ENCODE measurements at regions not wholly inside any gene's neighbourhood (a gene's known extent, or its start where the extent isn't known, plus 50 kb on each side); places are given as distances from the start of the nearest gene placed in this dataset.
A peak's percentile ranks its signal among the peaks of the same experiment; 100 is the strongest.

- Histone ChIP-seq H3K18ac (ENCODE audit: insufficient read length, low read depth, low read length) (no peak overlapping the region), H2AFZ (ENCODE audit: low read length) (no peak overlapping the region), H3K27me3 (ENCODE audit: insufficient read depth, low read length) (no peaks in the 10 kb centered on the region), H2BK20ac (ENCODE audit: low read depth, low read length, poor library complexity, severe bottlenecking) (no peak overlapping the region), H3K4me1 (ENCODE audit: insufficient read depth, low read length) (no peaks in the 10 kb centered on the region), H3K56ac (ENCODE audit: insufficient read length, low read depth, low read length) (no peak overlapping the region), H4K5ac (ENCODE audit: insufficient read length, low read depth, low read length) (no peak overlapping the region), H2BK120ac (ENCODE audit: low read depth, low read length, poor library complexity, severe bottlenecking) (no peak overlapping the region), H4K20me1 (ENCODE audit: control insufficient read depth, insufficient read depth, insufficient read length) (no peaks in the 10 kb centered on the region), H3K23ac (ENCODE audit: insufficient read length, low read depth, low read length) (no peak overlapping the region), H3K9me3 (ENCODE audit: control insufficient read depth, low read depth, low read length) (no peaks in the 10 kb centered on the region), H4K91ac (ENCODE audit: insufficient read length, low read depth, low read length) (no peak overlapping the region), H3K9ac (ENCODE audit: extremely low read depth, insufficient read length, low read length) (no peak overlapping the region), H3K14ac (ENCODE audit: insufficient read depth, low read length) (no peak overlapping the region), H3K23me2 (ENCODE audit: insufficient read length, low read depth, low read length, poor library complexity, severe bottlenecking) (no peaks in the 10 kb centered on the region), H3K4ac (ENCODE audit: low read depth, low read length) (no peak overlapping the region), H3T11ph (ENCODE audit: low read length) (no peak overlapping the region), H2BK15ac (ENCODE audit: low read depth, low read length) (no peak overlapping the region), H2BK5ac (ENCODE audit: insufficient read length, low read length) (no peak overlapping the region), H3K79me1 (ENCODE audit: insufficient read depth, low read depth, low read length, poor library complexity, severe bottlenecking) (no peaks in the 10 kb centered on the region), H2BK12ac (ENCODE audit: insufficient read length, low read depth, low read length) (no peak overlapping the region), H3K27ac (ENCODE audit: insufficient read length, low read depth, low read length) (no peak overlapping the region), H3K4me2 (ENCODE audit: insufficient read depth, insufficient read length, low read length) (no peak overlapping the region), H2AK5ac (ENCODE audit: insufficient read length, low read length) (no peak overlapping the region), H4K8ac (replicated peaks; ENCODE audit: insufficient read length, low read depth, low read length) (no peak overlapping the region), H3K79me2 (ENCODE audit: insufficient read depth, low read length) (no peaks in the 10 kb centered on the region)
- no peaks in the 10 kb centered on the region; the same call in none of the 2 replicates for H3K27me3 Mint-ChIP-seq (ENCODE audit: low read depth)
- no peak overlapping the region for H3K4me3 Mint-ChIP-seq
- peak overlapping the region in 2 of 3 experiments; percentile 8 to 12; a peak in 2 of 7 replicates for H3K27ac Mint-ChIP-seq
- H3K4me1 Mint-ChIP-seq, result peaks cover 0 to 4% of the 10 kb centered on the region in 2 experiments; a peak in 1 of 4 replicates
- TF ChIP-seq CTCF (conservative IDR thresholded peaks at IDR 0.05), result no peak
- H3K9me3 Mint-ChIP-seq, result peaks cover 3 to 6% of the 10 kb centered on the region in 2 experiments; a peak in 3 of 5 replicates
- H3K36me3 Mint-ChIP-seq (ENCODE audit: insufficient read depth in 1 of 3, low read depth in 3 of 3), result peaks cover 0 to 6% (median 4%) of the 10 kb centered on the region in 3 experiments; a peak in 3 of 7 replicates
- no peak for DNase-seq
- WGBS (ENCODE audit: extremely low coverage, insufficient read length, low lambda C conversion rate), result 100% methylated on average over 1 of the region's 3 CpGs
Measured at GRCh38 chr5:130797303-130797702, 367.8 kb downstream of the HINT1 start.
